ENCODE measurements at regions not wholly inside any gene's neighbourhood (a gene's known extent, or its start where the extent isn't known, plus 50 kb on each side); places are given as distances from the start of the nearest gene placed in this dataset.

- TF ChIP-seq POLR2A (IDR thresholded peaks at IDR 0.05; ENCODE audit: low read length) (no peak), GATA1 (IDR thresholded peaks at IDR 0.05; ENCODE audit: low read depth, low read length) (no peak)
Observed at GRCh38 chr6:81589465-81590313, 162.8 kb downstream of the TENT5A start.

Data from erythroblast (primary cell).